ENCODE measurements at regions not wholly inside any gene's neighbourhood (a gene's known extent, or its start where the extent isn't known, plus 50 kb on each side); places are given as distances from the start of the nearest gene placed in this dataset.

- H3K4me1 ChIP-seq (ENCODE audit: insufficient read depth) = no peaks in the 10 kb centered on the region
- intact Hi-C loops (cut with DNase I) = no loop called here
- H3K4me3 ChIP-seq = no peak overlapping the region
- no peaks in the 10 kb centered on the region for H3K9me3 ChIP-seq
- no peak for DNase-seq
- TF ChIP-seq, protein P1, sequence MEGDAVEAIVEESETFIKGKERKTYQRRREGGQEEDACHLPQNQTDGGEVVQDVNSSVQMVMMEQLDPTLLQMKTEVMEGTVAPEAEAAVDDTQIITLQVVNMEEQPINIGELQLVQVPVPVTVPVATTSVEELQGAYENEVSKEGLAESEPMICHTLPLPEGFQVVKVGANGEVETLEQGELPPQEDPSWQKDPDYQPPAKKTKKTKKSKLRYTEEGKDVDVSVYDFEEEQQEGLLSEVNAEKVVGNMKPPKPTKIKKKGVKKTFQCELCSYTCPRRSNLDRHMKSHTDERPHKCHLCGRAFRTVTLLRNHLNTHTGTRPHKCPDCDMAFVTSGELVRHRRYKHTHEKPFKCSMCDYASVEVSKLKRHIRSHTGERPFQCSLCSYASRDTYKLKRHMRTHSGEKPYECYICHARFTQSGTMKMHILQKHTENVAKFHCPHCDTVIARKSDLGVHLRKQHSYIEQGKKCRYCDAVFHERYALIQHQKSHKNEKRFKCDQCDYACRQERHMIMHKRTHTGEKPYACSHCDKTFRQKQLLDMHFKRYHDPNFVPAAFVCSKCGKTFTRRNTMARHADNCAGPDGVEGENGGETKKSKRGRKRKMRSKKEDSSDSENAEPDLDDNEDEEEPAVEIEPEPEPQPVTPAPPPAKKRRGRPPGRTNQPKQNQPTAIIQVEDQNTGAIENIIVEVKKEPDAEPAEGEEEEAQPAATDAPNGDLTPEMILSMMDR (IDR thresholded peaks at IDR 0.05) = no peak
- no peak overlapping the region for H3K27ac ChIP-seq
- 64 to 71% (median 70%) methylated on average over 5 of the region's 5 CpGs for WGBS, 3 donors
- H3K27me3 ChIP-seq = no peaks in the 10 kb centered on the region
- no peaks in the 10 kb centered on the region for H3K36me3 ChIP-seq
Observed at GRCh38 chr13:79910875-79911540, 429.9 kb downstream of the SPRY2 start.

GRCh38 chr13:79909644-79910043 lies 428.7 kb downstream of the NDFIP2 start:
- TF ChIP-seq POLR2A (IDR thresholded peaks at IDR 0.05) (no peak), EP300 (IDR thresholded peaks at IDR 0.05) (no peak)
- TF ChIP-seq, protein P1 (IDR thresholded peaks at IDR 0.05) = no peak
- intact Hi-C loops (cut with DNase I) = no loop called here
- WGBS, 3 donors = 93 to 96% (median 94%) methylated on average over 2 of the region's 2 CpGs
- Histone ChIP-seq H3K27me3 (no peaks in the 10 kb centered on the region), H3K36me3 (no peaks in the 10 kb centered on the region), H3K27ac (no peak overlapping the region), H3K4me3 (no peak overlapping the region), H3K4me1 (ENCODE audit: insufficient read depth) (no peaks in the 10 kb centered on the region), H3K9me3 (no peaks in the 10 kb centered on the region)
- no peak for DNase-seq

DNA sequence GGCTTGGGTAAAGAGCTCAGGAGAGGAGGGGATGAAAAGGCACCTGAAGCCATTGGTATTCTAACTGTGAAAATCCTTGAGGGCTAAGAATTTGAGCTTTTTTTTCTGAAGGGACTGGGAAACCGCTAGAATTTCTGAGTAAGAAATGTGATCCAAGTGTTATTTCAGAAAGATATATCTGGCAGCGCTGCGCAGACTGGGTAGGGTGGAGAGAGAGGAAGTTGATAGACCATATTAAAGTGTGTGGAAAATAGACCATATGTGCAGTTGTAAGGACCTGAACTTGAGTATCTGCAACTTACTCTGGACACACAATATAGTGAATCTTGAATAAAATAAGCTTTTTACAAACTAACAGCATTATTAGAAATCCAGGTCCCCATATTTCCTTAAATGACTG lies 427.4 kb downstream of the NDFIP2 start:
- no peaks in the 10 kb centered on the region for H3K9me3 ChIP-seq
- WGBS, 3 donors = 81 to 88% (median 84%) methylated on average over 3 of the region's 3 CpGs
- no peak overlapping the region for H3K4me3 ChIP-seq
- H3K27me3 ChIP-seq = peaks cover 3% of the 10 kb centered on the region
- TF ChIP-seq, protein P1 (IDR thresholded peaks at IDR 0.05) = no peak
- no peak for TF ChIP-seq EP300 (IDR thresholded peaks at IDR 0.05)
- no peak for TF ChIP-seq POLR2A (IDR thresholded peaks at IDR 0.05)
- intact Hi-C loops (cut with DNase I) = no loop called here
- H3K4me1 ChIP-seq (ENCODE audit: insufficient read depth) = no peaks in the 10 kb centered on the region
- no peak for DNase-seq
- H3K36me3 ChIP-seq = no peaks in the 10 kb centered on the region
- H3K27ac ChIP-seq = no peak overlapping the region

DNA sequence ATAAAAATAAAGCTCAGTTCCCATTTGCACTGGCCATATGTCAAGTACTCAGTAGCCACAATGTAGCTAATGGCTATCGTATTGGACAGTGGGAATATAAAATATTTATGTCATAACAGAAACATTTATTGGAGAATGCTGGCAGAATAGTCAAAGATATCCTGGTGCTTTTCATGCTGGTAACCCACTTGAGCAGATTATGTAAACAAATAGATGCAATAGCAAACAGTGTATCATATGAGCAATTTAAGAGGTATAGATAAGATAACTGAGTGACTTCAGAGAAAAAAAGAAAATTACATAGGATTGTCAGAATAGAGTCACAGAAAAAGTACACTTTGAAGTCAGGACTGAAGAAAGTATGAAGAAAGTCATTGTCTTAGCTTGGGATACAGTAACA lies 426.6 kb downstream of the NDFIP2 start:
- Histone ChIP-seq H3K4me3 (no peak overlapping the region), H3K27me3 (peaks cover 3% of the 10 kb centered on the region), H3K27ac (no peak overlapping the region), H3K9me3 (no peaks in the 10 kb centered on the region), H3K36me3 (no peaks in the 10 kb centered on the region), H3K4me1 (ENCODE audit: insufficient read depth) (no peaks in the 10 kb centered on the region)
- 95 to 98% (median 96%) methylated on average over 1 of the region's 1 CpG for WGBS, 3 donors
- intact Hi-C loops (cut with DNase I) = no loop called here
- no peak for DNase-seq
- TF ChIP-seq, protein P1 (IDR thresholded peaks at IDR 0.05) = no peak
- no peak for TF ChIP-seq EP300 (IDR thresholded peaks at IDR 0.05)
- TF ChIP-seq POLR2A (IDR thresholded peaks at IDR 0.05) = no peak

Measured in ovary (tissue), 7 donors.